ENCODE measurements at regions not wholly inside any gene's neighbourhood (a gene's known extent, or its start where the extent isn't known, plus 50 kb on each side); places are given as distances from the start of the nearest gene placed in this dataset.

- no peak for TF ChIP-seq POLR2A (IDR thresholded peaks at IDR 0.05)
- TF ChIP-seq CTCF (IDR thresholded peaks at IDR 0.05) = no peak
These were observed 61.9 kb upstream of the TLE3 start for GRCh38 chr15:70159713-70160009.
